K562 (cell line): ENCODE measurements at regions not wholly inside any gene's neighbourhood (a gene's known extent, or its start where the extent isn't known, plus 50 kb on each side); places are given as distances from the start of the nearest gene placed in this dataset.
A peak's percentile ranks its signal among the peaks of the same experiment; 100 is the strongest.

ENCODE experiments used
- ATAC-seq: fragments of 200-7000 bp; cut with Tn5 transposase; 3 replicates; pipeline ENCODE4 v1.9.1; 2020; ENCODE audit warnings: moderate library complexity
- BruUV-seq: library from RNA; stranded (reverse); fragments of 400-500 nt; replicated peaks from 2 replicates; lab custom pipeline; 2021; lab: Mats Ljungman, UMichigan
- CTCF ChIA-PET: fragments of 300-600 bp; formaldehyde crosslinking; extraction: SDS; loops from one replicate; lab custom pipeline; 2021; ENCODE audit warnings: low intra/inter-chr PET ratio; lab: Yijun Ruan, JAX
- POLR2A ChIA-PET: fragments of 300-600, 350-650 bp; sonication (Branson Sonifier 250); formaldehyde crosslinking; extraction: SDS; loops from one replicate; lab custom pipeline; 2021; ENCODE audit warnings: antibody characterized with exemption, inconsistent platforms; lab: Yijun Ruan, JAX
- DNase-seq, 4 experiments: peaks; one replicate each; pipeline versions ENCODE4 v3.0.0 to v3.0.0-alpha.2; 2011 to 2018; ENCODE audit warnings: low spot score in 3 of 4, mixed read lengths in 3 of 4; ENCODE audit errors: extremely low read depth in 1 of 4
- FAIRE-seq: peaks from 2 replicates; lab custom pipeline; 2011; peaks lifted over from hg19 to GRCh38; lab: Jason Lieb, UNC
- H2AFZ ChIP-seq: 2 replicates; pipeline ENCODE4 v1.6.0; 2011; ENCODE audit warnings: low read depth, low read length, control low read depth, inconsistent platforms
- H3K27ac ChIP-seq: fragments of 200-600 bp; 3 replicates; pipeline ENCODE4 v1.8.0; 2011; ENCODE audit warnings: low read depth, mild to moderate bottlenecking, control low read depth, inconsistent platforms, low read length, moderate library complexity, mixed read lengths; ENCODE audit errors: extremely low read depth
- H3K27me3 ChIP-seq, 2 experiments: fragments of 300-600 bp in 1 of 2; 2 replicates in 1 of 2; 3 replicates in 1 of 2; pipeline versions ENCODE4 v1.6.0 to v1.8.0; 2011; ENCODE audit warnings: inconsistent platforms in 2 of 2, low read length in 2 of 2, mild to moderate bottlenecking in 1 of 2, mixed read lengths in 1 of 2, moderate library complexity in 1 of 2; ENCODE audit not compliant: control insufficient read depth in 2 of 2, insufficient read depth in 2 of 2
- H3K36me3 ChIP-seq: fragments of 300-600 bp; 3 replicates; pipeline ENCODE4 v1.8.0; 2011; ENCODE audit warnings: mild to moderate bottlenecking, low read length, inconsistent platforms; ENCODE audit not compliant: control insufficient read depth, insufficient read depth
- H3K4me1 ChIP-seq, 2 experiments: fragments of 200-600 bp in 1 of 2; replicated peaks in 1 of 2; 2 replicates in 1 of 2; 3 replicates in 1 of 2; pipeline versions ENCODE4 v1.5.1 to v1.8.0; 2011; ENCODE audit warnings: inconsistent platforms in 2 of 2, low read length in 2 of 2, mild to moderate bottlenecking in 1 of 2, mixed read lengths in 1 of 2, moderate library complexity in 1 of 2; ENCODE audit not compliant: control insufficient read depth in 2 of 2, insufficient read depth in 2 of 2
- H3K4me2 ChIP-seq: 2 replicates; pipeline ENCODE4 v1.6.1; 2011; ENCODE audit warnings: low read length, control low read depth, inconsistent platforms, mixed read lengths; ENCODE audit not compliant: insufficient read depth
- H3K4me3 ChIP-seq: fragments of 200-600 bp; sonication (generic), shearing (Covaris generic); 2 replicates; pipeline ENCODE4 v1.5.1; 2016; ENCODE audit warnings: control low read depth, inconsistent platforms
- H3K79me2 ChIP-seq: fragments of 200-600 bp; 3 replicates; pipeline ENCODE4 v1.8.0; 2011; ENCODE audit warnings: low read length, inconsistent platforms; ENCODE audit not compliant: control insufficient read depth, insufficient read depth
- H3K9ac ChIP-seq, 2 experiments: 2 replicates each; pipeline versions ENCODE4 v1.6.0 to v1.6.1; 2011; ENCODE audit warnings: low read depth in 2 of 2, low read length in 2 of 2, control low read depth in 1 of 2, inconsistent platforms in 1 of 2, mild to moderate bottlenecking in 1 of 2, mixed read lengths in 1 of 2; ENCODE audit not compliant: insufficient read depth in 1 of 2
- H3K9me1 ChIP-seq: one replicate; pipeline ENCODE4 v1.6.0; 2011; ENCODE audit warnings: inconsistent platforms, mild to moderate bottlenecking, low read length, moderate library complexity; ENCODE audit not compliant: control insufficient read depth, insufficient read depth
- H3K9me3 ChIP-seq: replicated peaks from 2 replicates; pipeline ENCODE4 v1.5.1; 2011; ENCODE audit warnings: low read depth, low read length, inconsistent platforms; ENCODE audit not compliant: control insufficient read depth, insufficient read depth
- H4K20me1 ChIP-seq: replicated peaks from 2 replicates; pipeline ENCODE4 v1.6.1; 2011; ENCODE audit warnings: low read length, inconsistent platforms, mixed read lengths; ENCODE audit not compliant: control insufficient read depth, insufficient read depth
- CXXC5 ChIP-seq: fragments of 250-450 bp; sonication (Bioruptor Pico); IDR thresholded peaks from 2 replicates; pipeline ENCODE4 v1.8.0; 2022; ENCODE audit warnings: inconsistent platforms, mild to moderate bottlenecking, moderate library complexity
- FOSL1 ChIP-seq: fragments of 200-800 bp; sonication (Bioruptor generic); conservative IDR thresholded peaks from 2 replicates; pipeline ENCODE4 v1.6.1; 2016; ENCODE audit warnings: missing genetic modification characterization, missing compliant biosample characterization
- FOXA3 ChIP-seq, 2 experiments: fragments of 450-650 bp in 1 of 2; sonication (generic) in 1 of 2; formaldehyde crosslinking; IDR thresholded peaks in 1 of 2; conservative IDR thresholded peaks in 1 of 2; 2 replicates each; pipeline versions ENCODE4 v1.4.0 to v1.8.0; 2020 to 2022; ENCODE audit warnings: mild to moderate bottlenecking in 2 of 2, missing genetic modification reagents in 1 of 2
- GTF2A2 ChIP-seq: IDR thresholded peaks from 2 replicates; pipeline ENCODE4 v1.6.1; 2016; ENCODE audit warnings: mild to moderate bottlenecking, missing genetic modification characterization, missing compliant biosample characterization
- NFE2L1 ChIP-seq: fragments of 450-650 bp; IDR thresholded peaks from 2 replicates; pipeline ENCODE4 v1.6.1; 2016; ENCODE audit warnings: missing genetic modification characterization, low read depth, mild to moderate bottlenecking, missing compliant biosample characterization, moderate library complexity, borderline replicate concordance
- SMARCA5 ChIP-seq: fragments of 450-650 bp; IDR thresholded peaks from 2 replicates; pipeline ENCODE4 v1.6.1; 2016
- ZBTB33 ChIP-seq: sonication (generic); formaldehyde crosslinking; IDR thresholded peaks from 2 replicates; pipeline ENCODE4 v1.8.1; 2023; ENCODE audit warnings: mild to moderate bottlenecking, missing genetic modification reagents
- ZNF311 ChIP-seq: fragments of 250-450 bp; sonication (Bioruptor Pico); IDR thresholded peaks from 2 replicates; pipeline ENCODE4 v1.4.0; 2020; ENCODE audit warnings: mild to moderate bottlenecking, moderate library complexity
- WGBS: fragments of 100-300 bp; shearing (Covaris generic); methylation state at CpG from one replicate; pipeline ENCODE4 v1.1.6; 2016; ENCODE audit warnings: low coverage, mixed read lengths; ENCODE audit not compliant: insufficient coverage; ENCODE audit errors: missing lambda C conversion rate; 5-methylcytosine and 5-hydroxymethylcytosine counted together
- in situ Hi-C: fragments of 300-500 bp; cut with MboI; formaldehyde crosslinking; loops from 4 replicates; pipeline ENCODE4 v1.15.0; 2018; ENCODE audit warnings: inconsistent platforms, mixed read lengths
- intact Hi-C: fragments of 100-400 bp; cut with micrococcal nuclease; formaldehyde crosslinking; loops from 2 replicates; pipeline ENCODE4 v1.14.2; 2022
- TF ChIP-seq, protein P1 (sequence below), 3 experiments: IDR thresholded peaks in 2 of 3; conservative IDR thresholded peaks in 1 of 3; 2 replicates each; pipeline ENCODE4 v1.5.1; 2011 to 2012; ENCODE audit warnings: low read length in 3 of 3, mild to moderate bottlenecking in 3 of 3, control low read depth in 2 of 3, improper control_type of control experiment in 1 of 3, inconsistent platforms in 1 of 3, low read depth in 1 of 3, mixed read lengths in 1 of 3, moderate library complexity in 1 of 3; ENCODE audit not compliant: insufficient read depth in 2 of 3

DNA sequence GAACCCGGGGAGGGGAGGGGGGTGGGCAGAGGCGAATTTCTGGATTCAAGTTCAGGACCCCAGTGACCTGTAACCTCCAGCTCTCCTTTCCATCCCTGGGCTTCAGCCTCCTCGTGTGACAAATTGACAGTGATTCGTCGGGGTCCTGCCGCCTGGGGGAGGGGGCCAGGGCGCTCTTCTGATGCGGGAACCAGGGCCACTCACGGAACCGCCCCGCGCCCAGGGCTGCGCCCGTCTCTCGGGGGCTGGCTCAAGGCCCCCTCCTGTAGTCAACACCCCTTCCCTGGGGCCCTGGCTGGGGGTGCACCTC lies 92.8 kb upstream of the ANO1 start:
- H3K9me1 ChIP-seq: no peaks in the 10 kb centered on the region
- FAIRE-seq: no peak
- intact Hi-C loops (no loop called here), in situ Hi-C loops (no loop called here)
- DNase-seq: no peak
- H3K9me3 ChIP-seq: no peaks in the 10 kb centered on the region
- TF ChIP-seq CXXC5 (CRISPR knock-in tag) (0 out of 2 replicates have a peak, but pooled peaks have one; percentile 20), GTF2A2 (tag) (no peak)
- no peak overlapping the region for H3K27ac ChIP-seq
- ChIA-PET CTCF (no interaction called here), POLR2A (no interaction called here)
- H3K9ac ChIP-seq: no peak overlapping the region
- peaks cover 6 to 14% of the 10 kb centered on the region in 2 experiments; a peak in 4 of 5 replicates for H3K27me3 ChIP-seq
- peaks cover 27 to 56% of the 10 kb centered on the region in 2 experiments; a peak in 4 of 5 replicates for H3K4me1 ChIP-seq
- no peaks in the 10 kb centered on the region for H3K79me2 ChIP-seq
- H3K4me2 ChIP-seq: peak overlapping the region; percentile 37
- no peaks in the 10 kb centered on the region for H3K36me3 ChIP-seq
- no TSS peak for BruUV-seq
- peak overlapping the region; percentile 13; the same call in 1 of the 2 replicates for H3K4me3 ChIP-seq
- H4K20me1 ChIP-seq: peaks cover 6% of the 10 kb centered on the region; the same call in 1 of the 2 replicates
- H2AFZ ChIP-seq: no peak overlapping the region
- WGBS: 4% methylated on average over 7 of the region's 15 CpGs
- no peak for ATAC-seq

- Histone ChIP-seq H3K4me2 (peak overlapping the region; percentile 37), H3K27ac (no peak overlapping the region), H4K20me1 (peaks cover 6% of the 10 kb centered on the region; the same call in 1 of the 2 replicates), H3K79me2 (no peaks in the 10 kb centered on the region), H3K9me3 (no peaks in the 10 kb centered on the region), H3K9me1 (no peaks in the 10 kb centered on the region), H3K27me3 (peaks cover 6 to 14% of the 10 kb centered on the region in 2 experiments; a peak in 4 of 5 replicates), H3K36me3 (no peaks in the 10 kb centered on the region), H3K9ac (peak overlapping the region in 1 of 2 experiments; percentile 60; a peak in 3 of 4 replicates), H3K4me3 (peak overlapping the region; percentile 13; the same call in 1 of the 2 replicates), H2AFZ (peak overlapping the region; percentile 53; the same call in 1 of the 2 replicates), H3K4me1 (peaks cover 27 to 54% of the 10 kb centered on the region in 2 experiments; a peak in 4 of 5 replicates)
- peak; percentile 59 for ATAC-seq
- ChIA-PET CTCF (no interaction called here), POLR2A (no interaction called here)
- 15% methylated on average over 14 of the region's 75 CpGs for WGBS
- peak; percentile 63 to 89 (median 80) for DNase-seq
- in situ Hi-C loops: no loop called here
- intact Hi-C loops: no loop called here
- BruUV-seq: no TSS peak
- no peak for FAIRE-seq
- TF ChIP-seq, protein P1, sequence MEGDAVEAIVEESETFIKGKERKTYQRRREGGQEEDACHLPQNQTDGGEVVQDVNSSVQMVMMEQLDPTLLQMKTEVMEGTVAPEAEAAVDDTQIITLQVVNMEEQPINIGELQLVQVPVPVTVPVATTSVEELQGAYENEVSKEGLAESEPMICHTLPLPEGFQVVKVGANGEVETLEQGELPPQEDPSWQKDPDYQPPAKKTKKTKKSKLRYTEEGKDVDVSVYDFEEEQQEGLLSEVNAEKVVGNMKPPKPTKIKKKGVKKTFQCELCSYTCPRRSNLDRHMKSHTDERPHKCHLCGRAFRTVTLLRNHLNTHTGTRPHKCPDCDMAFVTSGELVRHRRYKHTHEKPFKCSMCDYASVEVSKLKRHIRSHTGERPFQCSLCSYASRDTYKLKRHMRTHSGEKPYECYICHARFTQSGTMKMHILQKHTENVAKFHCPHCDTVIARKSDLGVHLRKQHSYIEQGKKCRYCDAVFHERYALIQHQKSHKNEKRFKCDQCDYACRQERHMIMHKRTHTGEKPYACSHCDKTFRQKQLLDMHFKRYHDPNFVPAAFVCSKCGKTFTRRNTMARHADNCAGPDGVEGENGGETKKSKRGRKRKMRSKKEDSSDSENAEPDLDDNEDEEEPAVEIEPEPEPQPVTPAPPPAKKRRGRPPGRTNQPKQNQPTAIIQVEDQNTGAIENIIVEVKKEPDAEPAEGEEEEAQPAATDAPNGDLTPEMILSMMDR (IDR thresholded peaks at IDR 0.05 in 2 of 3, conservative IDR thresholded peaks at IDR 0.05 in 1 of 3; ENCODE audit: insufficient read depth in 2 of 3, low read depth in 1 of 3, low read length in 3 of 3): no peak
- TF ChIP-seq FOSL1 (tag): no peak
- no peak for TF ChIP-seq NFE2L1 (tag)
- TF ChIP-seq SMARCA5: no peak
- no peak for TF ChIP-seq ZNF311 (CRISPR knock-in tag)
- no peak for TF ChIP-seq FOXA3 (CRISPR knock-in tag; conservative IDR thresholded peaks at IDR 0.05 in 1 of 2, IDR thresholded peaks at IDR 0.05 in 1 of 2)
- 0 out of 2 replicates have a peak, but pooled peaks have one; percentile 20 for TF ChIP-seq ZBTB33
Observed at GRCh38 chr11:69985641-69986439, 92.3 kb upstream of the ANO1 start.
